Panc1 (cell line): ENCODE measurements at regions not wholly inside any gene's neighbourhood (a gene's known extent, or its start where the extent isn't known, plus 50 kb on each side); places are given as distances from the start of the nearest gene placed in this dataset.

Experiments used
- ATAC-seq: fragments of 200-7000 bp; cut with Tn5 transposase; 2 replicates; pipeline ENCODE4 v1.9.1; 2020; ENCODE audit warnings: mild to moderate bottlenecking, moderate library complexity
- BruUV-seq: library from RNA; stranded (reverse); fragments of 400-500 nt; replicated peaks from 2 replicates; lab custom pipeline; 2021; lab: Mats Ljungman, UMichigan
- CTCF ChIA-PET: fragments of 300-600 bp; sonication (Branson Sonifier 250); formaldehyde crosslinking; loops from one replicate; lab custom pipeline; 2022; ENCODE audit warnings: antibody characterized with exemption; lab: Charles Lee
- POLR2A ChIA-PET: fragments of 300-600 bp; sonication (Branson Sonifier 250); formaldehyde crosslinking; loops from one replicate; lab custom pipeline; 2022; ENCODE audit warnings: antibody characterized with exemption; lab: Charles Lee
- DNase-seq: peaks from one replicate; pipeline ENCODE4 v3.0.0-alpha.2; 2010; ENCODE audit warnings: low read depth, low spot score
- H3K27ac ChIP-seq: 2 replicates; pipeline ENCODE4 v1.5.1; 2011; ENCODE audit warnings: mild to moderate bottlenecking, low read length, inconsistent platforms
- H3K27me3 ChIP-seq: fragments of 200-500 bp; sonication (Bioruptor generic); 2 replicates; pipeline ENCODE4 v1.6.0; 2014; ENCODE audit warnings: low read length, inconsistent platforms; ENCODE audit not compliant: control insufficient read depth, insufficient read depth
- H3K36me3 ChIP-seq: fragments of 200-500 bp; sonication (Bioruptor generic); 2 replicates; pipeline ENCODE4 v1.5.1; 2014; ENCODE audit warnings: inconsistent platforms, mild to moderate bottlenecking, low read length, moderate library complexity; ENCODE audit not compliant: control insufficient read depth, insufficient read depth
- H3K4me1 ChIP-seq: 2 replicates; pipeline ENCODE4 v1.5.1; 2011; ENCODE audit warnings: inconsistent platforms, mild to moderate bottlenecking, low read length, moderate library complexity; ENCODE audit not compliant: control insufficient read depth, insufficient read depth
- H3K4me3 ChIP-seq, 2 experiments: 2 replicates each; pipeline ENCODE4 v1.5.1; 2011 to 2012; ENCODE audit warnings: low read depth in 2 of 2, low read length in 2 of 2, mild to moderate bottlenecking in 2 of 2, inconsistent platforms in 1 of 2, moderate library complexity in 1 of 2
- H3K9me3 ChIP-seq: fragments of 200-500 bp; sonication (Bioruptor generic); 2 replicates; pipeline ENCODE4 v1.5.1; 2014; ENCODE audit warnings: low read depth, mild to moderate bottlenecking, inconsistent platforms, low read length, moderate library complexity; ENCODE audit not compliant: control insufficient read depth, insufficient read depth
- CTCF ChIP-seq: fragments of 450-650 bp; IDR thresholded peaks from 2 replicates; pipeline ENCODE4 v1.5.1; 2017; ENCODE audit warnings: mild to moderate bottlenecking
- POLR2AphosphoS5 ChIP-seq: IDR thresholded peaks from 2 replicates; pipeline ENCODE4 v1.6.1; 2012; ENCODE audit warnings: mild to moderate bottlenecking, low read depth, low read length, moderate library complexity
- REST ChIP-seq, 2 experiments: IDR thresholded peaks; 2 replicates each; pipeline ENCODE4 v1.6.1; 2011 to 2012; ENCODE audit warnings: low read depth in 2 of 2, control low read depth in 1 of 2, low read length in 1 of 2, mild to moderate bottlenecking in 1 of 2, moderate library complexity in 1 of 2; ENCODE audit not compliant: insufficient read depth in 1 of 2
- SIN3A ChIP-seq: IDR thresholded peaks from 2 replicates; pipeline ENCODE4 v1.6.1; 2012; ENCODE audit warnings: low read depth, mild to moderate bottlenecking, low read length, moderate library complexity, borderline replicate concordance; ENCODE audit not compliant: insufficient read depth
- TCF7L2 ChIP-seq: IDR thresholded peaks from 2 replicates; pipeline ENCODE4 v1.6.1; 2011; ENCODE audit warnings: mild to moderate bottlenecking, low read depth, low read length, inconsistent platforms
- in situ Hi-C: cut with HindIII; loops from 2 replicates; pipeline ENCODE4 v1.10.0; 2016; ENCODE audit warnings: low sequenced_read_pairs, low pct_unique_long_range_greater_than_20kb
- intact Hi-C: fragments of 100-400 bp; cut with micrococcal nuclease; formaldehyde crosslinking; loops from one replicate; pipeline ENCODE4 v1.10.0; 2022; ENCODE audit not compliant: unreplicated experiment

- TF ChIP-seq SIN3A: no peak
- TF ChIP-seq CTCF: no peak
- TF ChIP-seq TCF7L2: no peak
- no peak for TF ChIP-seq REST (IDR thresholded peaks at IDR 0.05; ENCODE audit: insufficient read depth in 1 of 2, low read depth in 2 of 2, low read length in 1 of 2)
- TF ChIP-seq POLR2AphosphoS5: no peak
- CTCF ChIA-PET: no interaction called here
- no peak for ATAC-seq
- H3K9me3 ChIP-seq: no peaks in the 10 kb centered on the region
- H3K27me3 ChIP-seq: no peaks in the 10 kb centered on the region
- no peaks in the 10 kb centered on the region for H3K36me3 ChIP-seq
- no TSS peak for BruUV-seq
- no peak overlapping the region for H3K27ac ChIP-seq
- DNase-seq: no peak
- no peak overlapping the region for H3K4me3 ChIP-seq
- in situ Hi-C loops (no loop called here), intact Hi-C loops (no loop called here)
- POLR2A ChIA-PET: no interaction called here
- H3K4me1 ChIP-seq: no peaks in the 10 kb centered on the region
Observed at GRCh38 chr4:149173241-149174013, 642.2 kb downstream of the IQCM start.

- no peaks in the 10 kb centered on the region for H3K36me3 ChIP-seq
- in situ Hi-C loops: no loop called here
- no peak overlapping the region for H3K4me3 ChIP-seq
- DNase-seq (no peak), ATAC-seq (no peak)
- H3K27ac ChIP-seq: no peak overlapping the region
- no peaks in the 10 kb centered on the region for H3K27me3 ChIP-seq
- TF ChIP-seq TCF7L2: no peak
- H3K9me3 ChIP-seq: no peaks in the 10 kb centered on the region
- no peaks in the 10 kb centered on the region for H3K4me1 ChIP-seq
- intact Hi-C loops: no loop called here
- ChIA-PET CTCF (no interaction called here), POLR2A (no interaction called here)
- BruUV-seq: no TSS peak
Observed at GRCh38 chr4:149168645-149169044, 647.0 kb downstream of the IQCM start.

- no peaks in the 10 kb centered on the region for H3K9me3 ChIP-seq
- intact Hi-C loops (no loop called here), in situ Hi-C loops (no loop called here)
- ChIA-PET CTCF (no interaction called here), POLR2A (no interaction called here)
- DNase-seq: no peak
- ATAC-seq: no peak
- TF ChIP-seq TCF7L2 (no peak), REST (IDR thresholded peaks at IDR 0.05; ENCODE audit: insufficient read depth in 1 of 2, low read depth in 2 of 2, low read length in 1 of 2) (no peak), SIN3A (no peak), POLR2AphosphoS5 (no peak), CTCF (no peak)
- no TSS peak for BruUV-seq
- no peaks in the 10 kb centered on the region for H3K27me3 ChIP-seq
- H3K36me3 ChIP-seq: no peaks in the 10 kb centered on the region
- no peak overlapping the region for H3K4me3 ChIP-seq
- no peaks in the 10 kb centered on the region for H3K4me1 ChIP-seq
- H3K27ac ChIP-seq: no peak overlapping the region
Observed at GRCh38 chr4:149166876-149167275, 648.8 kb downstream of the IQCM start.
